ENCODE measurements at regions not wholly inside any gene's neighbourhood (a gene's known extent, or its start where the extent isn't known, plus 50 kb on each side); places are given as distances from the start of the nearest gene placed in this dataset.
"Not testable (repeated sequence)": the region's sequence is repeated elsewhere in the genome, so short reads cannot be mapped to it uniquely, and the experiment has no call there.

DNA sequence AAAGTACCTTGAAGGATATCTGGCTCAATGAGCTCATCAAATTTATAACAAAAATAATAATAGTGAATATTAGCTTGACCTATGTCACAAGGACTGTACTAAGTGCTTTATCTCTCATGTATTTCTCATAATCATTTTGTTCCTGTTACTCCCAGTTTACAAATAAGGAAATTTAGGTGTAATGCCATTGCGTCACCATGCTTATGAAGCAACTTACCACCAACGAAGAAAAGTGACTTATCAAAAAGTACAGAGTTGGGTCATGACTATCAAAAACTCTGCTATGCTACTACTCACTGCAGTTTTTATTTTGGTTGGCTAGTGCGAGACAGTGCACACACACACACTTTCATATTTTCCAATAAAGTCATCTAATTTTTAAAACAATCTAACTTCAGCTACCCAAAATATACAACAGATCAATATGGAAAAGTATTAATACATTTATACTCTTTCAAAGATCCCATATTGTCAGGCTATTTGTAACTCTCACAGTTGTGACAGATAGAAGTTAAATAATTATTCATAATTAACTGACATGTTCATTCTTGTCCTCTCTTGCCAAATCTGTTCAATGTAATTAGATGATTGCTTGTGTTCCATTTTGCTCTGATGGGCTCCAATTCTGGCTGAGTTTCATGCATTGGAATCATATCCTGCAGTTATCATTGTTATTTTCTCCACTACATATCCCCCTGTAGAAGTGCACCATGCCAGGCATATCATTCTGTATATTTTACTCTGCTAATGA lies 119.4 kb downstream of the KCNJ2 start:
- DNase-seq, result no peak

- DNase-seq, result no peak
Observed at GRCh38 chr17:70290770-70291169, 121.4 kb downstream of the KCNJ2 start.

DNA sequence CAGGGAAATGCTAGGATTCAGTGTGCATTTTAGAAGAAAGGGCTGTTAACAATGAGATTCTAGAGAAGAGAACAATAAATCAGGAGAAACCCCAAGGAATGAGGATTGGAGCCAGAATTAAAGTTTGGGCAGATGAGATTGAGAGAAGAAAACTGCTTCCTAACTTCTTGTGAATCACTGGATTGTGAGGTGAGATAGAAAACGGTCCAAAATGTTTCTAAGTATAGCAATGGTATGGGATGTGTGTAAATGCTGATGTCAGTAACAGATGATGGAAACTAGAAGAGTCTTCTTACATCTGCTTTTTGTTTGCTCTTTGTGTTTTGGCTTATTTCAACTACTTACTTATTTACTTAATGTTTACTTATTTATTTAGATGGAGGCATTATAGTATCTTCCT lies 123.0 kb downstream of the KCNJ2 start:
- no peak for DNase-seq

- DNase-seq, result not testable (repeated sequence)
Observed at GRCh38 chr17:70293564-70294310, 124.4 kb downstream of the KCNJ2 start.

- no peak for DNase-seq
Observed at GRCh38 chr17:70295329-70295728, 126.0 kb downstream of the KCNJ2 start.

- DNase-seq, result no peak
Observed at GRCh38 chr17:70295731-70296130, 126.4 kb downstream of the KCNJ2 start.

GRCh38 chr17:70296456-70296855 lies 127.1 kb downstream of the KCNJ2 start:
- DNase-seq, result no peak

DNA sequence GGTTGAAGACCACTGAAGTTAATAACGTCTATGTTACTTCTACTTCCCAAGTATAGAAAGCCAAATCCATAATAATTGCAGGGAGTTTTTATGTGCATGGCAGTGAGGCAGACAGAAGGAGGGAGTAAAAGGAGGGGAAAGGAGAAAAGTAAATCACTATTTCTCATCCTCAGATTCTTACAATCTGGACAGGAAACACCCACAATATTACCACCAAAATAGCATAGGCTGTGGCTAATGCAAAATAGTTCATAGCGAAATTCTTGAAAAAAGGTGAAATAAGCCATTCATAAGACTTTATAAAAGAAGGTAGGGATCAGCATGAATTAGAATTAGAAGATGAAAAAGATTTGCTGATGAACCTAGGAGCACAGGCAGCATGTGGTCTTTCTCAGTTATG lies 128.1 kb downstream of the KCNJ2 start:
- no peak for DNase-seq

DNA sequence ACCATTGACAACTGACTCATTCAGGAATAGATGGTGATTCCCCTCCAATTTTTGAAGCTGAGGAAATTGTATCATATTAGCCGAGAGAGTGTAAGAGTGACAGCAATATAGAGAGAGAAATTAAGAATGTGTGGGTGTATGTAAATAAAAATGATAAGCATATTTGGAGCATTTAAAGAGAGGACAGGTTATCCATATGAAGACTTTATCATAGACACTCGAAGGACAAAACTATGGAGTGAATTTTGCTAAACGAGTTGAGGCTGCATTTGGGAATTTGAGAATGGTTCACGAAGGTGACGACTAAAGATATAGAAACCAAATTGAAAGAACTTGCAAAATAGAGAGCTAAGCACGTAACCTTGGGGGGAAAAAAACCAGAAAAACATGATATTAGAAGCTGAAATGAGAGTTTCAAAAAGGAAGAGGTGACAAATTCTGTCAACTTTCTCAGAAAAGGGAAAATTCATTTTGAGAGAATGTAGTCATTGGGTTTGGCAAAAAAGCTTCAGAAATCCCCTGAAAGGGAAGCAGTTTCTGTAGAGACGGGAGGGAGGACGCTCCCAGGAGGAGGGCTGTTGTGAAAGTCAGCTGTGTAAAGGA lies 129.7 kb downstream of the KCNJ2 start:
- no peak for DNase-seq

GRCh38 chr17:70307430-70308225 lies 138.3 kb downstream of the KCNJ2 start:
- no peak for DNase-seq

GRCh38 chr17:70308618-70309017 lies 139.3 kb downstream of the KCNJ2 start:
- DNase-seq, result no peak

DNA sequence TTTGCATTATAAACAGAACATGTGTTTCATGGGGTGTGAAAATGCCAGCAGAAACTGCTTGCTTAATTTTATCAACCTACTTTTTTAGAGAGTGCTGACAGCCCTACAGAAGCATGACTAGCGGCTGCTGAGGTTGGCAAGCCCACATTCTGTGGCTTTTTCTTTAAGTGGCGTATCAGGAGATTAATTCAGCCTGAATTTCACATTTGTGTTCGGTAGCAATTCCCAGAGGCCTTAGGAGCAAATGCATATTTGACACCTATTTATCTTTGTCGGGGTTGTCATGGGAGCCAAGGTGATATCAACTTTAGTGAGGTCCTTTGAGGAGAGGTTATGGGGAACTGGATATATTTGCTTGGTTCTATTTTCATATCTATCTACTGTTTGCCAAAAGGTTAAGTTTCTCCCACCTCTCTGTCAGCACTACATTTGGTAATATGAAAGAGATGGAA lies 140.9 kb downstream of the KCNJ2 start:
- no peak for DNase-seq

DNA sequence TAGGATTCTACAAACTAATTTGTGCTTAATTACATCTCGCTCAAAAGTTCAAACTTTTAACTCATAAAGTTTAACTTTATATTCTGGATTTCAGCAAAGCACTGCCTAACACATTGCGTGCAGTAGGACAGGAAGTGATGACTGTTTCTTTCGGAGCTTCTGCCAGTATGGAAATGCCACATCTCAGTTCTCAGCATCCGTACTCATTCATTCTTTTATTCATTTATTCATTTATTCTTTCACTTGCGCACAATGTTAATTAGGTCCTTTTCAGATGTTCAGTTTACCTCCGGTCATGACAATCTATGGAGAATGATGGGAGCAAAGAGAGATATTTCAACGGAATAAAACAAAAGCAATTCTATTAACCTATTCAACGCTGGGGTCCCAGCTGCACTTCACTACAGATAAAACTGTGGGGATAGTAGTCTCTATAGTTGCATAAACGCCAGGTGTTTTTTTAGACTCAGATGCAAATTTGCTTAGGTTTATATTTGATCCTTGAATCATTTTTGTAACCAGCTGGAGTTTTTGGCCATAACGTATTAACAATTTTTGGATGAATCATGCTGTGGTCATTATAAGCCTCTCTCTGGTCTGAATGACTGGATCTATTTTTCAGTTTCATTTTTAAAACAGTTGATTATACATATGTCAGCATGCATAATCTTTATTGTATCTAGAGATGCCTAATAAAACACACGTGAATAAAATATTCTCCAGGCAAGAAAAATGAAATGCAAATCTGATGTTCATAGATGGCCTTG lies 143.9 kb downstream of the KCNJ2 start:
- no peak for DNase-seq

- DNase-seq, result no peak
Observed at GRCh38 chr17:70314096-70314495, 144.8 kb downstream of the KCNJ2 start.

GRCh38 chr17:70314506-70314905 lies 145.2 kb downstream of the KCNJ2 start:
- DNase-seq, result no peak

- no peak for DNase-seq
Observed at GRCh38 chr17:70317421-70317820, 148.1 kb downstream of the KCNJ2 start.

- no peak for DNase-seq
Observed at GRCh38 chr17:70318051-70318450, 148.7 kb downstream of the KCNJ2 start.

- no peak for DNase-seq
Observed at GRCh38 chr17:70319516-70319915, 150.2 kb downstream of the KCNJ2 start.

DNA sequence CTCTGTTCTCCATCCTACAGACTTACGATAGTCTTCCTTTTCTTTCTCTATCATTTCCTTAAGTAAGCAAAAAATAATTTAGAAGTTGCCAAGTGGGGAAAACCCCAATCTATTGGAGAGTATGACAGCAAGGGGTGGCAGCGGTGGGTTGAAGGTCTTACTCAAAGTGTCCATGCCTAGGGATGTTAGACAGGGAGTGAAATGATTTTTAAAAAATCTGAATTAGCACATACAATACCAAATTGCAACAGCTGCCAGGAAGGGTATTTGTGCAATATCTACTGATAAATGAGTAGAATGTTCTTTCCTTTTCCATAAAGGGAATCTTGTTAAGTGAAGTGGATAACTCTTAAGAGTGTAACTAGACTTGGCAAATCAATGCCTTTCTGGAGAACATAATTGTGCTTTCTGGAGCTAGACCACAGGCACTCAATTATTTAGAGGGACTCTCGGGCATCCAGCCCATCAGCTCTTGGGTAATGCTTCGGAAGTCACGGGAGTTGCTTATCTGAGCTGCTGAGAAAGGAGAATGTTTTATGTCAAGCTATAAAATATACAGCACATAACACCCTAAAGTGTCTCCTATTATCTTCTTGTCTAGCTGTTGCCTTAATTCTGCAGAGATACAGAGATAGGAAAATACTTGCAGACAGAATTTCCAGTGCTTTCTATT lies 151.5 kb downstream of the KCNJ2 start:
- no peak for DNase-seq

- no peak for DNase-seq
Observed at GRCh38 chr17:70321352-70321751, 152.0 kb downstream of the KCNJ2 start.

- DNase-seq, result no peak
Observed at GRCh38 chr17:70323269-70323668, 153.9 kb downstream of the KCNJ2 start.

- DNase-seq, result no peak
Observed at GRCh38 chr17:70324031-70324430, 154.7 kb downstream of the KCNJ2 start.
